Activated effector memory CD4-positive, alpha-beta T cell treated with Interleukin-2 at 50 U/mL for 16 hours (primary cell): ENCODE measurements at regions not wholly inside any gene's neighbourhood (a gene's known extent, or its start where the extent isn't known, plus 50 kb on each side); places are given as distances from the start of the nearest gene placed in this dataset.
"Not testable (repeated sequence)": the region's sequence is repeated elsewhere in the genome, so short reads cannot be mapped to it uniquely, and the experiment has no call there.

Source experiments
- DNase-seq: peaks from one replicate; pipeline ENCODE4 v3.0.0-alpha.2; 2020

- no peak for DNase-seq
Measured at GRCh38 chr9:90132866-90133265, 509.8 kb downstream of the DIRAS2 start.

- no peak for DNase-seq
Measured at GRCh38 chr9:90137801-90138200, 504.8 kb downstream of the DIRAS2 start.

DNA sequence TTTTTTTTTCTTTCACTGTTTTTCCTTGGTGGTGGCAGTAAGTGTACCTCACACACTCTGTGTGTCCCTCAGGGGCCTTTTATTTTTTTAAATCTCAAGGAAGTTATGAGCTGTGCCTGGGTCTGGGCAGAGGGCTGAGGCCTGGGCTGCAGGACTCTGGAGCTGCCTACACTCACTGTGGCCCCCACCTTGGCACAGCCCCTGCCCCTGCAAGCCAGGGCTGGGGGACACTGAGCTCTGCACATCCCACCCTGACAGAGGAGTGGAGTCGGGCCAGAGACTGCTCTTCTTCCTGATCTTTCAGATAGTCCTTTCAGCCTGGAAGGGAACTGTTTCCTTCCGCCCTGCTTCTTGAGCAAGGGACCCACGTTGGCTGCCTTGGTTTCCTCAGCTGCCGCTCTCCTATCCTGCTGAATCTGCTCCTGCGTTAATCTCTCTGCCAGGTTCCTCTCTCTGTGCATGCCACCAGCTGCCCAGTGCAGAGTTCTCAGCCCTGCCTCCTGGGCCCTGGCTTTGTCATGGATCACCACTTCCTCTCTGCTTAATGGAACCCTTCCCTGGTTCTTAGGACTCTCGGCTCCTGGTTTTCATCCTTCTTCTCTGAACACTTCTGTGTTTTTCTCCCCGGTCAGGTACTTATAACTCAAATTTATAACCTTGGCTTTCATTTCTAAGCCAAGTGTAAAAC is 502.3 kb downstream of the DIRAS2 start:
- DNase-seq: no peak

GRCh38 chr9:90141723-90142122 is 500.9 kb downstream of the DIRAS2 start:
- no peak for DNase-seq

DNA sequence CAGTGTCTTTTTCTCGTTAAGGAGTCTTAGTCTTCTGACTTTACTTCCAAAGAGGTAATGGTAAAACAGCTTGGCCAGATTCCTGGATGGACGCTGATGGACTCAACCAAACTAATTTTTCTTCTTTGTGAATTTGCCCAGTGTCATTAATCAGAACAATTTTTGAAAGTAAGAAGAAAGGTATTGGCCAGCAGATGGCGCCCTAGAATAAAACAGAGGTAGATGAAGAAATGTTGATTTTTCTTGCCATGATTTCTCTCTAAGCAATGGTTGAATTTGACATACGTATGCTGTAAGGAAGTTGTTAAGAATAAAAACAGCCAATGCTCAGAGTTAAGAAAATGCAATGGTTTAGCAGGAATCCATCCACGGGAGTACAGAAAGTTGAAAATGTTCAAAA is 500.0 kb downstream of the DIRAS2 start:
- DNase-seq: peak; percentile 10

DNA sequence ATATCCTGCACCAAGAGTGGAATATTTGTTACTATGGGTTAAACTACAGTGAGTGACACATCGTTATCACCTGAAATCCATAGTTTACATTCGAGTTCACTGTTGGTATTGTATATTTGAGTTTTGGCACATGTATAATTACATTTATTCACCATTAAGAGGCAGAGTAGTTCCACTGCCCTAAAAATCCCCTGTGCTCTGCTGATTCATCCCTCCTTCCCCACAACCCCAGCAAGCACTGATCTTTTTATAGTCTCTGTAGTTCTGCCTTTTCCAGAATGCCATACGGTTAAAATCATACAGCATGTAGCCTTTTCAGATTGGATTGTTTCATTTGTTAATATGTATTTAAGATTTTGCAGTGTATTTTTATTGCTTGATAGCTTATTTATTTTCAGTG is 495.2 kb downstream of the DIRAS2 start:
- no peak for DNase-seq

GRCh38 chr9:90156318-90156717 is 486.3 kb downstream of the DIRAS2 start:
- no peak for DNase-seq

DNA sequence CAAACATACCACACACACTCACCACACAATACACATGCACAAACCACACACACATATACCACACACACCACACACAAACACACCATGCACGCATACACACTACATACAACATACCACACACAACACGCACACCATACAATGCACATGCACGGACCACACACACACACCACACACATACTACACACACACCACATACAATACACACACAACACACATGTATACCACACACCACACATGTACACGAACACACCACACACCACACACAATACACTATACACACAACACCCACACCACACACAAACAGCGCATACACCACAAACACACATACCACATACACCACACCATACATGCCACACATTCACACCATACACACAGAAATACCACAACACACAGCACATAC is 480.3 kb downstream of the DIRAS2 start:
- no peak for DNase-seq

DNA sequence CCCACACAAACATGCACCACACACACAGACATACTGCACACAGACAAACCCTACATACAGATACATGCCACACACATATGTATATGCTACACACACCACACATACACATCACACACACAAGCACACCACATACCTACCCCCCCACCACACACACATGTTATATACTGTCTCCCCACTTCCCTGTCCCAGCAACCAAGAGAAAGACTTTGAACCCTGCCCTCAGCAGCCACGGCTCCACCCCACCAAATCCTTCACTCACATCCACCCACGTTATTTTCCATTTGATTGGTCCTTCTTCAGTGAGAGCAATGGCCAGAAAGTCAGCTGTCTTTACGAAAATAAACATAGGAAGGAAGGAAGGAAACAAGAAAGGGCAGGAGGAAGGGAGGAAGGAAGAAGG is 479.8 kb downstream of the DIRAS2 start:
- DNase-seq: no peak

DNA sequence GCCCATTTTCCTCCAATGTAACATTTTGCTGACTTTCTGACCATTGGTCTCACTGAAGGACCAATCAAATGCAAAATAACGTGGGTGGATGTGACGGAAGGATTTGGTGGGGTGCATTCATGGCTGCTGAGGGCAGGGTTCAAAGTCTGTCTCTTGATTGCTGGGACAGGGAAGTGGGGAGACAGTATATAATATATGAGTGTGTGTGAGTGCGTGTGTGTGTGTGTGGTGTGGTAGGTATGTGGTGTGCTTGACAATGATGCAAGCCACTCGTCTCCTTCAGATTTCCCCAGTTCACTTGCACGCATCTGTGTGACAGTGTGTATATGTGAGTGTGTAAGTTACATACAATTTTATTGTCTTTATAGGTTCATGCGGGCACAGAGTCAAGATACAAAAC is 477.3 kb downstream of the DIRAS2 start:
- DNase-seq: no peak

- not testable (repeated sequence) for DNase-seq
Measured at GRCh38 chr9:90166374-90166773, 476.2 kb downstream of the DIRAS2 start.

DNA sequence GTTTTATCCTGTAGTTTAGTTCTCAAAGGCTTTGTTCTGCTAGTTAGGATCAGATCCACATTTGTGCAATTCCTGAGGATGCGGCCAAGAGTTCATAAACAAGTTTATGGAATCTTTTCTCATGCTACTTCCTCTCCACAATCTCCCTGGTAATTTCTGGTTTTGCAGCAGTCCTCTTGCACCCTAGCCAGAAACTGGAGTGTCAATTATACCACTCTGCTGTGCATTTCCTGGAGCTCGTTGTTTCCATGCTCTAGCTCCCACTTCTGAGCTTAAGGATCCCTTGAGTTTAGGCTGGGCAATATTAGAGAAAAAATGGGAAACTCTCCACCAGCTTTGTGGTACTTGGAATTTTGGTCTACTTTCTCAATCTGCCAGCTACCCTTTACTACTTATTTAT is 474.7 kb downstream of the DIRAS2 start:
- no peak for DNase-seq

DNA sequence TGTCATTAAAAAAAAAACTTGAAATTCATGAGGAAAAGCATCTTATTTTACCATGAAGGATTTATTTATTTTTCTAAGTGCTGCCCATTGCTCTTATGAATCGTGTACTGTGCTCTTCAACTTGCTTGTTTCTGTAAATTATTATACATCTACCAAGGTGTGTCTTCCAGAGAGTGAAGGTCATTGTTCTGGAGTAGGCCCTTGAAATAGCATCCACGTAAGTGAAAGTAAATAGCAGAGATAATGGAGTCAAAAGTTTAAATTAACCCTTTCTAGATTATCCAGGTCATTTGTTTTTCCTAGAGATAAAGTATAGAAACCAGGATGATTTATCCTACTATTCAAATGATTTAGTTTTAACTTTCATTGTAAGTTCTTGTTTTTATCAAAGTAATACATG is 473.1 kb downstream of the DIRAS2 start:
- DNase-seq: no peak

DNA sequence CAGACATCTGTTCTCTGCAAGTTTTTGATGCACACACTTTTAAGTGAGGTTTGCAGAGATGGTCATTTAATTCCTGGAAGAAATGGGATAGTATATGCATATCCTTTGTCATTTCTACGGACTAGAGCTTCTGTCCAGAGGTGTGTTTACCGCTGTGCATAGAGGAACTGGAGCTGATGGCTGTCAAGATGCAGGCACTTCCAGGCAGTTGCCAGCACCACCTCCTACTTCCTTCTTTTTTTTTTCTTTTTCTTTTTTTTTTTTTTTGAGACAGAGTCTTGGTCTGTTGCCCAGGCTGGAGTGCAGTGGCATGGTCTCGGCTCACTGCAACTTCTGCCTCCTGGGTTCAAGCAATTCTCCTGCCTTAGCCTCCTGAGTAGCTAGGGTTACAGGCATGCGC is 468.7 kb downstream of the DIRAS2 start:
- not testable (repeated sequence) for DNase-seq

DNA sequence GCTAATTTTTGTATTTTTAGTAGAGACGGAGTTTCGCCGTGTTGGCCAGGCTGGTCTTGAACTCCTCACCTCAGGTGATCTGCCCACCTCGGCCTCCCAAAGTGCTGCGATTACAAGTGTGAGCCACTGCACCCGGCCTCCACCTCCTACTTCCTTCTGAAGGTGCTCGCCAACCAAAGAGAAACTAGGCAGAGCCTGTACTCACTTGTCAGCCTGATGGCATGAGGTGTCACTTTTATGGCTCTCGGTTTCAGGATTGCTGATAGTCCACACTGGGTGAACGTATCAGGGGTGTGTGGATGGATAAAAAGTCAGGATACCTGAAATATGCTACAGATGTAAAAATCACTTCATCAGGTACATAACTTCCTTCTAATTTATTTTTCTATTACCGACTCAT is 468.3 kb downstream of the DIRAS2 start:
- not testable (repeated sequence) for DNase-seq

DNA sequence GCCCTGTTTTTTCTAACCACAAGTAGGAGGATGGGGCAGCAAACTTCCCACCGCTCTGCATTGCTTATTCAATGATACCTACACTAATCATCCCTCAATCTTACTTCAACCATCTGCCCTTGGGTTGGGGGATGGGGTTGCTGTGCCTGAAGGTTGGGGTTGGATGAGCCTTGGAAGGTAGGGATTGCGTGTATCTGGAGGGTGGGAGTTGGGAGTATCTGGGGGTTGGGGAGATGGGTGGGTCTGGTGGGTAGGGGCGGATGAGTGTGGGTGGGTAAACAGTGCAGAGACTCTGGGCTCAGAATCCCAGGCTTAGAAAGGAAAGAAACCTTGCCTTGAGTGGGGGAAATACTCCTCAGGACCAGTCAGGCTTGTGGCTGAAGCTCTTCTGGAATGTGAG is 467.4 kb downstream of the DIRAS2 start:
- DNase-seq: no peak

- DNase-seq: no peak
Measured at GRCh38 chr9:90175865-90176264, 466.8 kb downstream of the DIRAS2 start.

GRCh38 chr9:90176901-90177300 is 465.7 kb downstream of the DIRAS2 start:
- no peak for DNase-seq

GRCh38 chr9:90180381-90180780 is 462.2 kb downstream of the DIRAS2 start:
- no peak for DNase-seq

DNA sequence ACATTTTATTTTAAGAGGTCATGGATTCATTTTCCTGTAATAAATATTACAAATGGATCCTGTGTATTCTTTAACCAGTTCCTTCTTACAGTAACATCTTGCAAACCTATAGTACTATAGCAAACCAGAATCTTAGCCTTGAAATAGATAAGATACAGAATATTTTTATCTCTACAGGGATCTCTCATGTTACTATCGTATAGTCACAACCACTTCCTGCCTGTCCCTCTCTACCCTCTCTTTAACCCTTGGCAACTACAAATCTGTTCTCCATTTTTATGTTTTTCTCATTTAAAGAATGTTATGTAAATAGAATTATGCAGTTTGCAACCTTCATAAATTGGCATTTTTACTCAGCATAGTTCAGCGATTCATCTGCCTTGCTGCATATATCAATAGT is 454.0 kb downstream of the DIRAS2 start:
- DNase-seq: no peak

GRCh38 chr9:90189306-90189705 is 453.3 kb downstream of the DIRAS2 start:
- DNase-seq: no peak

DNA sequence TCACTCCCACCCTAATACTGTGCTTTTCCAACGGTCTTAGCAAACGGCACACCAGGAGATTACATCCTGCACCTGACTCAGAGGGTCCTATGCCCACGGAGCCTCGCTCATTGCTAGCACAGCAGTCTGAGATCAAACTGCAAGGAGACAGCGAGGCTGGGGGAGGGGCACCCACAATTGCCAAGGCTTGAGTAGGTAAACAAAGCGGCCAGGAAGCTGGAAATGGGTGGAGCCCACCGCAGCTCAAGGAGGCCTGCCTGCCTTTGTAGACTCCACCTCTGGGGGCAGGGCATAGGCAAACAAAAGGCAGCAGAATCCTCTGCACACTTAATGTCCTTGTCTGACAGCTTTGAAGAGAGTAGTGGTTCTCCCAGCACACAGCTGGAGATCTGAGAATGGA is 450.2 kb downstream of the DIRAS2 start:
- peak; percentile 65 for DNase-seq

GRCh38 chr9:90198956-90199355 is 443.7 kb downstream of the DIRAS2 start:
- DNase-seq: no peak

DNA sequence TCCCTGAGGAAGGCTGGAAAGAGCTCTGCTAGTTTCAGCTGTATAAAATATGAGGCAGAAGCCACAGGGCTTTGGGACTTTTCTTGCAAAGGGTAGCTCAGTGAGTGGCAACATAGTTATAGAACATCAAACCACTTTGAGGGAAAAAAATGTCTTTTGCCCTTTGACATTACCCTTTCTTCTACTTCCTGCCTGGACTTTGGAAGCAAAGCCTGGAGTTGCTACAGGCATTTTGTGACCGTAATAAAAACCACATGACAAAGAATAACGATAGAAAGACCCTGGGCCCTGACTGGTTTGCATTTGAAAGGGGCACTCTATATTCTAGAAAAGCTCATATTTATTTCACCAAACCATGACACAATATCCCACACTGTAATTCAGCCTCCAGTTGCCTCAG is 440.9 kb downstream of the DIRAS2 start:
- DNase-seq: no peak

GRCh38 chr9:90204128-90204831 is 438.3 kb downstream of the DIRAS2 start:
- no peak for DNase-seq
